Anterior cingulate cortex (tissue), 58 donors: ENCODE measurements at regions not wholly inside any gene's neighbourhood (a gene's known extent, or its start where the extent isn't known, plus 50 kb on each side); places are given as distances from the start of the nearest gene placed in this dataset.

Source experiments
- DNase-seq, 58 donors: peaks; one replicate each; lab custom pipeline; 2025; lab: John Stamatoyannopoulos, UW

GRCh38 chr6:10073341-10073740 is 341.5 kb downstream of the TFAP2A start:
- no peak for DNase-seq

GRCh38 chr6:10071631-10072220 is 343.1 kb downstream of the TFAP2A start:
- DNase-seq: no peak

- no peak for DNase-seq
These were observed 354.9 kb downstream of the TFAP2A start for GRCh38 chr6:10060004-10060403.

- no peak for DNase-seq
These were observed 360.2 kb downstream of the TFAP2A start for GRCh38 chr6:10054672-10055071.

- DNase-seq: no peak
These were observed 363.6 kb downstream of the TFAP2A start for GRCh38 chr6:10051283-10051682.

GRCh38 chr6:10048370-10049297 is 366.2 kb downstream of the TFAP2A start:
- no peak for DNase-seq

- DNase-seq: no peak
These were observed 372.6 kb downstream of the TFAP2A start for GRCh38 chr6:10042280-10042679.

- DNase-seq: no peak
These were observed 381.5 kb downstream of the TFAP2A start for GRCh38 chr6:10033223-10033829.

GRCh38 chr6:10031617-10032016 is 383.3 kb downstream of the TFAP2A start:
- no peak for DNase-seq

- DNase-seq: no peak
These were observed 383.8 kb downstream of the TFAP2A start for GRCh38 chr6:10030942-10031537.

- no peak for DNase-seq
These were observed 386.7 kb downstream of the TFAP2A start for GRCh38 chr6:10028222-10028621.

- no peak for DNase-seq
These were observed 395.0 kb downstream of the TFAP2A start for GRCh38 chr6:10019851-10020250.

- peak in 32 of 58 donors; percentile 1 to 67 (median 24) for DNase-seq
These were observed 400.3 kb downstream of the TFAP2A start for GRCh38 chr6:10014557-10014956.

GRCh38 chr6:10000551-10000950 is 414.3 kb downstream of the TFAP2A start:
- DNase-seq: no peak

GRCh38 chr6:9999796-10000195 is 415.1 kb downstream of the TFAP2A start:
- no peak for DNase-seq

GRCh38 chr6:9986273-9986672 is 428.6 kb downstream of the TFAP2A start:
- DNase-seq: no peak

- DNase-seq: no peak
These were observed 429.4 kb downstream of the TFAP2A start for GRCh38 chr6:9985481-9985880.

GRCh38 chr6:9984607-9985006 is 430.3 kb downstream of the TFAP2A start:
- no peak for DNase-seq

GRCh38 chr6:9983168-9983567 is 431.7 kb downstream of the TFAP2A start:
- no peak for DNase-seq

- no peak for DNase-seq
These were observed 432.7 kb downstream of the TFAP2A start for GRCh38 chr6:9982215-9982614.

- DNase-seq: no peak
These were observed 434.9 kb downstream of the TFAP2A start for GRCh38 chr6:9979996-9980395.
